KMS-11 (cell line): ENCODE measurements at regions not wholly inside any gene's neighbourhood (a gene's known extent, or its start where the extent isn't known, plus 50 kb on each side); places are given as distances from the start of the nearest gene placed in this dataset.

ENCODE experiments used
- H2AFZ ChIP-seq: fragments of 200-600 bp; sonication (generic); 2 replicates; pipeline ENCODE4 v1.6.1; 2016; ENCODE audit warnings: antibody characterized with exemption, mixed run types, low read depth
- H3K27ac ChIP-seq: fragments of 200-600 bp; sonication (generic); 2 replicates; pipeline ENCODE4 v1.6.1; 2016; ENCODE audit warnings: mild to moderate bottlenecking, mixed run types
- H3K27me3 ChIP-seq: fragments of 200-600 bp; sonication (generic); 2 replicates; pipeline ENCODE4 v1.6.1; 2017; ENCODE audit warnings: mild to moderate bottlenecking, low read depth, mixed run types, moderate library complexity; ENCODE audit not compliant: insufficient read depth
- H3K36me3 ChIP-seq: fragments of 200-600 bp; sonication (generic); 2 replicates; pipeline ENCODE4 v1.6.1; 2017; ENCODE audit warnings: mild to moderate bottlenecking, mixed run types; ENCODE audit not compliant: insufficient read depth
- H3K4me1 ChIP-seq: fragments of 200-600 bp; sonication (generic); 2 replicates; pipeline ENCODE4 v1.6.1; 2016; ENCODE audit warnings: mild to moderate bottlenecking, low read depth, mixed run types; ENCODE audit not compliant: poor library complexity, severe bottlenecking
- H3K4me2 ChIP-seq: fragments of 200-600 bp; sonication (generic); 2 replicates; pipeline ENCODE4 v1.7.0; 2016; ENCODE audit warnings: mild to moderate bottlenecking, mixed run types
- H3K4me3 ChIP-seq: fragments of 200-600 bp; sonication (generic); IDR thresholded peaks from 2 replicates; pipeline ENCODE4 v1.6.1; 2017; ENCODE audit warnings: low read depth, low read length, mixed read lengths; ENCODE audit not compliant: insufficient read depth
- H3K79me2 ChIP-seq: fragments of 200-600 bp; sonication (generic); 2 replicates; pipeline ENCODE4 v1.6.1; 2016; ENCODE audit warnings: low read depth, mixed run types; ENCODE audit not compliant: insufficient read depth
- H3K9ac ChIP-seq: fragments of 200-600 bp; sonication (generic); 2 replicates; pipeline ENCODE4 v1.6.1; 2016; ENCODE audit warnings: mild to moderate bottlenecking, mixed run types
- H4K20me1 ChIP-seq: fragments of 200-600 bp; sonication (generic); 2 replicates; pipeline ENCODE4 v1.6.1; 2016; ENCODE audit warnings: mild to moderate bottlenecking, mixed run types; ENCODE audit not compliant: insufficient read depth
- TF ChIP-seq, protein P1 (sequence below): fragments of 200-600 bp; sonication (generic); conservative IDR thresholded peaks from 2 replicates; pipeline ENCODE4 v1.6.1; 2017; ENCODE audit warnings: low read depth, mild to moderate bottlenecking, antibody characterized with exemption, low read length, moderate library complexity, mixed read lengths

GRCh38 chr14:26328791-26329190, 269.0 kb downstream of the NOVA1 start:
- Histone ChIP-seq H3K9ac (no peak overlapping the region), H3K79me2 (no peaks in the 10 kb centered on the region), H3K4me2 (no peak overlapping the region), H3K4me1 (no peaks in the 10 kb centered on the region), H2AFZ (no peak overlapping the region), H3K4me3 (no peak overlapping the region), H3K27me3 (no peaks in the 10 kb centered on the region), H3K27ac (no peak overlapping the region), H3K36me3 (no peaks in the 10 kb centered on the region), H4K20me1 (no peaks in the 10 kb centered on the region)
- TF ChIP-seq, protein P1, sequence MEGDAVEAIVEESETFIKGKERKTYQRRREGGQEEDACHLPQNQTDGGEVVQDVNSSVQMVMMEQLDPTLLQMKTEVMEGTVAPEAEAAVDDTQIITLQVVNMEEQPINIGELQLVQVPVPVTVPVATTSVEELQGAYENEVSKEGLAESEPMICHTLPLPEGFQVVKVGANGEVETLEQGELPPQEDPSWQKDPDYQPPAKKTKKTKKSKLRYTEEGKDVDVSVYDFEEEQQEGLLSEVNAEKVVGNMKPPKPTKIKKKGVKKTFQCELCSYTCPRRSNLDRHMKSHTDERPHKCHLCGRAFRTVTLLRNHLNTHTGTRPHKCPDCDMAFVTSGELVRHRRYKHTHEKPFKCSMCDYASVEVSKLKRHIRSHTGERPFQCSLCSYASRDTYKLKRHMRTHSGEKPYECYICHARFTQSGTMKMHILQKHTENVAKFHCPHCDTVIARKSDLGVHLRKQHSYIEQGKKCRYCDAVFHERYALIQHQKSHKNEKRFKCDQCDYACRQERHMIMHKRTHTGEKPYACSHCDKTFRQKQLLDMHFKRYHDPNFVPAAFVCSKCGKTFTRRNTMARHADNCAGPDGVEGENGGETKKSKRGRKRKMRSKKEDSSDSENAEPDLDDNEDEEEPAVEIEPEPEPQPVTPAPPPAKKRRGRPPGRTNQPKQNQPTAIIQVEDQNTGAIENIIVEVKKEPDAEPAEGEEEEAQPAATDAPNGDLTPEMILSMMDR, result no peak

DNA sequence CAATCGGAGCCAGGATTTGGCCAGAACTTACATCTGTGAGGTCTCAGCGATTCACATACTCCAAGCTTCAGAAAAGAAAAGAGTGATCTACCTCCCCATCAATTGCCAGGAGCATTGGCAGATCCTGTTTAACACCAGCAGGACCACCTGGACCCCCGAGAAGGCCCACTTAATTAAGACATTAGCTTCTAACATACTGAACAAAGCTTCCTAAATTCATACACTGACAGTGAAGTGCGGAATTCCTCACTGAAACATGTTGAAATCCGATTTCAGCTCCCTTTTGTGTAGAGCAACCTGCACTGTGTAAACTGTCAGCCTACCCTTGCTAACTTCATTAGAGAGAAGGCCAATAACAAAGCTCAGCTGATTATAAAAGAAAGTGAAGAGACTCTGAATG, 274.0 kb downstream of the NOVA1 start:
- no peaks in the 10 kb centered on the region for H3K36me3 ChIP-seq
- TF ChIP-seq, protein P1, result no peak
- H3K79me2 ChIP-seq, result no peaks in the 10 kb centered on the region

DNA sequence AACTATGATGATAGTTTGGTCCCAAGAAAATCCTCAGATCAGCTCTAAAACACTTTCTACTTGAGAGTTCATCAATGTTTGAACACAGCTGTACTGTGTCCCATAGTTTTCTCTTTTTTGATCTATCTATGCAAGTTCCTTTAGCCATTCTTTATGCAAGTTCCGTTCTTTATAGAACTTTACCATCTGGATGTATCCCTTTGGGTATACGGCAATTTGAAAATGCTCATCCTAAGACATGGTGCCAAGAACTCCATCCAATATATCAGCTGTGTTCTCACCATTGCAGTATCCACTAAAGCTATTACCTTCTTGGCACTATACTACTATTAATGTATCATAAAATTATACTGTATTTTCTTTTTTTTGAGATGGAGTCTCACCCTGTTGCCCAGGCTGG, 276.9 kb downstream of the NOVA1 start:
- H3K4me3 ChIP-seq, result no peak overlapping the region
- H4K20me1 ChIP-seq, result no peaks in the 10 kb centered on the region
- TF ChIP-seq, protein P1, result no peak
- no peaks in the 10 kb centered on the region for H3K36me3 ChIP-seq
- H3K27me3 ChIP-seq, result no peaks in the 10 kb centered on the region
- no peak overlapping the region for H3K9ac ChIP-seq
- no peaks in the 10 kb centered on the region for H3K79me2 ChIP-seq
- no peak overlapping the region for H3K4me2 ChIP-seq
- no peak overlapping the region for H2AFZ ChIP-seq
- H3K27ac ChIP-seq, result no peak overlapping the region
- no peaks in the 10 kb centered on the region for H3K4me1 ChIP-seq

More for the DNA sequence above, 274.0 kb downstream of the NOVA1 start:
- H2AFZ ChIP-seq, result no peak overlapping the region
- no peak overlapping the region for H3K9ac ChIP-seq
- no peaks in the 10 kb centered on the region for H3K4me1 ChIP-seq
- H3K27ac ChIP-seq, result no peak overlapping the region
- H3K27me3 ChIP-seq, result no peaks in the 10 kb centered on the region
- H3K4me3 ChIP-seq, result no peak overlapping the region
- no peaks in the 10 kb centered on the region for H4K20me1 ChIP-seq
- no peak overlapping the region for H3K4me2 ChIP-seq

- Histone ChIP-seq H3K27me3 (no peaks in the 10 kb centered on the region), H2AFZ (no peak overlapping the region), H3K9ac (no peak overlapping the region), H3K4me2 (no peak overlapping the region), H3K79me2 (no peaks in the 10 kb centered on the region), H4K20me1 (no peaks in the 10 kb centered on the region), H3K4me3 (no peak overlapping the region), H3K4me1 (no peaks in the 10 kb centered on the region), H3K27ac (no peak overlapping the region), H3K36me3 (no peaks in the 10 kb centered on the region)
- TF ChIP-seq, protein P1, result no peak
These were observed 278.5 kb downstream of the NOVA1 start for GRCh38 chr14:26319139-26319864.
